GM12878 (cell line): ENCODE measurements at regions not wholly inside any gene's neighbourhood (a gene's known extent, or its start where the extent isn't known, plus 50 kb on each side); places are given as distances from the start of the nearest gene placed in this dataset.

Experiments
- CBFB ChIP-seq: IDR thresholded peaks from 2 replicates; pipeline ENCODE4 v1.6.1; 2016; ENCODE audit warnings: antibody characterized with exemption, low read depth
- CHD1 ChIP-seq: IDR thresholded peaks from 2 replicates; pipeline ENCODE4 v1.6.1; 2012; ENCODE audit warnings: low read depth, low read length, improper control_type of control experiment
- CHD2 ChIP-seq: IDR thresholded peaks from 2 replicates; pipeline ENCODE4 v1.6.1; 2011; ENCODE audit warnings: low read depth, low read length, improper control_type of control experiment, borderline replicate concordance
- ETV6 ChIP-seq, 2 experiments: fragments of 450-650 bp in 1 of 2; IDR thresholded peaks in 1 of 2; conservative IDR thresholded peaks in 1 of 2; 2 replicates each; pipeline ENCODE4 v1.6.1; 2014; ENCODE audit warnings: antibody characterized with exemption in 1 of 2, borderline replicate concordance in 1 of 2, low read depth in 1 of 2, mild to moderate bottlenecking in 1 of 2, moderate library complexity in 1 of 2
- EZH2 ChIP-seq: IDR thresholded peaks from 2 replicates; pipeline ENCODE4 v1.6.1; 2012; ENCODE audit warnings: low read depth, mild to moderate bottlenecking, control low read depth, inconsistent platforms, low read length, borderline replicate concordance; ENCODE audit not compliant: control insufficient read depth
- GABPA ChIP-seq: IDR thresholded peaks from 2 replicates; pipeline ENCODE4 v1.6.1; 2014; ENCODE audit warnings: antibody characterized with exemption, low read depth, mild to moderate bottlenecking, inconsistent platforms
- LARP7 ChIP-seq: fragments of 450-650 bp; IDR thresholded peaks from 2 replicates; pipeline ENCODE4 v1.6.1; 2017; ENCODE audit warnings: mild to moderate bottlenecking
- PML ChIP-seq: IDR thresholded peaks from 2 replicates; pipeline ENCODE4 v1.6.1; 2012; ENCODE audit warnings: low read length, inconsistent platforms
- POLR2AphosphoS2 ChIP-seq: IDR thresholded peaks from 2 replicates; pipeline ENCODE4 v1.6.1; 2011; ENCODE audit warnings: low read depth, mild to moderate bottlenecking, low read length, improper control_type of control experiment, moderate library complexity
- RAD21 ChIP-seq: IDR thresholded peaks from 2 replicates; pipeline ENCODE4 v1.6.1; 2011; ENCODE audit warnings: mild to moderate bottlenecking, low read depth, low read length, moderate library complexity; ENCODE audit not compliant: insufficient read depth
- YY1 ChIP-seq: IDR thresholded peaks from 2 replicates; pipeline ENCODE4 v1.6.1; 2011; ENCODE audit warnings: low read depth, mild to moderate bottlenecking, low read length
- TF ChIP-seq, protein P1 (sequence below): IDR thresholded peaks from 2 replicates; pipeline ENCODE4 v1.6.1; 2012; ENCODE audit warnings: mild to moderate bottlenecking, low read depth, low read length
- TF ChIP-seq, protein P2 (sequence below), 3 experiments: IDR thresholded peaks in 2 of 3; conservative IDR thresholded peaks in 1 of 3; 2 replicates each; pipeline ENCODE4 v1.5.1; 2011; ENCODE audit warnings: low read depth in 3 of 3, low read length in 3 of 3, mild to moderate bottlenecking in 3 of 3, control low read depth in 2 of 3, moderate library complexity in 2 of 3, inconsistent platforms in 1 of 3, mixed read lengths in 1 of 3; ENCODE audit not compliant: control insufficient read depth in 2 of 3, insufficient read depth in 1 of 3; ENCODE audit errors: extremely low read depth in 1 of 3
- TF ChIP-seq, protein P3 (sequence below): fragments of 450-650 bp; formaldehyde crosslinking; IDR thresholded peaks from 2 replicates; pipeline ENCODE4 v1.5.0; 2022; ENCODE audit warnings: mild to moderate bottlenecking, missing genetic modification characterization

DNA sequence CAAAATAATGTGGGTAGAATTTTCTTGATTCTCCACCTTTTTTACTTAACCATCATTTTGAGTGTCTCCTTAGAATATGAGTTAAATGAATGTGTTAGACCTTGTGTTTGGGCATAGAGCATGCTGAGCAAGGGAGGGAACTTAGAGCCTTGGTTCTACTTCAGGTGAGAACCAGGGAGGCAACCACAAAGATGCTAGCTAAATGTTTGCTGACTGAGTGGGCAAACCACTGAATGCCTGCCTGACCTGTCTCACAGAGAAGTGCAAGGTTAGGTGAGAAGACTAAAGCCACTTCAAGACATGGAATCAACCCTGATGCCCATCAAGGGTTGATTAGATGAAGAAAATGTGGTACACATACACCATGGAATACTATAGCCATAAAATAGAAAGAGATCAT, 242.6 kb upstream of the ZNF32 start:
- TF ChIP-seq, protein P1, sequence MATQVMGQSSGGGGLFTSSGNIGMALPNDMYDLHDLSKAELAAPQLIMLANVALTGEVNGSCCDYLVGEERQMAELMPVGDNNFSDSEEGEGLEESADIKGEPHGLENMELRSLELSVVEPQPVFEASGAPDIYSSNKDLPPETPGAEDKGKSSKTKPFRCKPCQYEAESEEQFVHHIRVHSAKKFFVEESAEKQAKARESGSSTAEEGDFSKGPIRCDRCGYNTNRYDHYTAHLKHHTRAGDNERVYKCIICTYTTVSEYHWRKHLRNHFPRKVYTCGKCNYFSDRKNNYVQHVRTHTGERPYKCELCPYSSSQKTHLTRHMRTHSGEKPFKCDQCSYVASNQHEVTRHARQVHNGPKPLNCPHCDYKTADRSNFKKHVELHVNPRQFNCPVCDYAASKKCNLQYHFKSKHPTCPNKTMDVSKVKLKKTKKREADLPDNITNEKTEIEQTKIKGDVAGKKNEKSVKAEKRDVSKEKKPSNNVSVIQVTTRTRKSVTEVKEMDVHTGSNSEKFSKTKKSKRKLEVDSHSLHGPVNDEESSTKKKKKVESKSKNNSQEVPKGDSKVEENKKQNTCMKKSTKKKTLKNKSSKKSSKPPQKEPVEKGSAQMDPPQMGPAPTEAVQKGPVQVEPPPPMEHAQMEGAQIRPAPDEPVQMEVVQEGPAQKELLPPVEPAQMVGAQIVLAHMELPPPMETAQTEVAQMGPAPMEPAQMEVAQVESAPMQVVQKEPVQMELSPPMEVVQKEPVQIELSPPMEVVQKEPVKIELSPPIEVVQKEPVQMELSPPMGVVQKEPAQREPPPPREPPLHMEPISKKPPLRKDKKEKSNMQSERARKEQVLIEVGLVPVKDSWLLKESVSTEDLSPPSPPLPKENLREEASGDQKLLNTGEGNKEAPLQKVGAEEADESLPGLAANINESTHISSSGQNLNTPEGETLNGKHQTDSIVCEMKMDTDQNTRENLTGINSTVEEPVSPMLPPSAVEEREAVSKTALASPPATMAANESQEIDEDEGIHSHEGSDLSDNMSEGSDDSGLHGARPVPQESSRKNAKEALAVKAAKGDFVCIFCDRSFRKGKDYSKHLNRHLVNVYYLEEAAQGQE: no peak
- TF ChIP-seq, protein P2, sequence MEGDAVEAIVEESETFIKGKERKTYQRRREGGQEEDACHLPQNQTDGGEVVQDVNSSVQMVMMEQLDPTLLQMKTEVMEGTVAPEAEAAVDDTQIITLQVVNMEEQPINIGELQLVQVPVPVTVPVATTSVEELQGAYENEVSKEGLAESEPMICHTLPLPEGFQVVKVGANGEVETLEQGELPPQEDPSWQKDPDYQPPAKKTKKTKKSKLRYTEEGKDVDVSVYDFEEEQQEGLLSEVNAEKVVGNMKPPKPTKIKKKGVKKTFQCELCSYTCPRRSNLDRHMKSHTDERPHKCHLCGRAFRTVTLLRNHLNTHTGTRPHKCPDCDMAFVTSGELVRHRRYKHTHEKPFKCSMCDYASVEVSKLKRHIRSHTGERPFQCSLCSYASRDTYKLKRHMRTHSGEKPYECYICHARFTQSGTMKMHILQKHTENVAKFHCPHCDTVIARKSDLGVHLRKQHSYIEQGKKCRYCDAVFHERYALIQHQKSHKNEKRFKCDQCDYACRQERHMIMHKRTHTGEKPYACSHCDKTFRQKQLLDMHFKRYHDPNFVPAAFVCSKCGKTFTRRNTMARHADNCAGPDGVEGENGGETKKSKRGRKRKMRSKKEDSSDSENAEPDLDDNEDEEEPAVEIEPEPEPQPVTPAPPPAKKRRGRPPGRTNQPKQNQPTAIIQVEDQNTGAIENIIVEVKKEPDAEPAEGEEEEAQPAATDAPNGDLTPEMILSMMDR (IDR thresholded peaks at IDR 0.05 in 2 of 3, conservative IDR thresholded peaks at IDR 0.05 in 1 of 3; ENCODE audit: control insufficient read depth in 2 of 3, extremely low read depth in 1 of 3, insufficient read depth in 1 of 3, low read depth in 3 of 3, low read length in 3 of 3): no peak
- TF ChIP-seq POLR2AphosphoS2 (no peak), YY1 (no peak), ETV6 (conservative IDR thresholded peaks at IDR 0.05 in 1 of 2, IDR thresholded peaks at IDR 0.05 in 1 of 2; ENCODE audit: borderline replicate concordance in 1 of 2, low read depth in 1 of 2) (no peak), GABPA (no peak), CHD2 (no peak), CHD1 (no peak), RAD21 (no peak), LARP7 (no peak), PML (no peak), EZH2 (no peak), CBFB (no peak)
- TF ChIP-seq, protein P3, sequence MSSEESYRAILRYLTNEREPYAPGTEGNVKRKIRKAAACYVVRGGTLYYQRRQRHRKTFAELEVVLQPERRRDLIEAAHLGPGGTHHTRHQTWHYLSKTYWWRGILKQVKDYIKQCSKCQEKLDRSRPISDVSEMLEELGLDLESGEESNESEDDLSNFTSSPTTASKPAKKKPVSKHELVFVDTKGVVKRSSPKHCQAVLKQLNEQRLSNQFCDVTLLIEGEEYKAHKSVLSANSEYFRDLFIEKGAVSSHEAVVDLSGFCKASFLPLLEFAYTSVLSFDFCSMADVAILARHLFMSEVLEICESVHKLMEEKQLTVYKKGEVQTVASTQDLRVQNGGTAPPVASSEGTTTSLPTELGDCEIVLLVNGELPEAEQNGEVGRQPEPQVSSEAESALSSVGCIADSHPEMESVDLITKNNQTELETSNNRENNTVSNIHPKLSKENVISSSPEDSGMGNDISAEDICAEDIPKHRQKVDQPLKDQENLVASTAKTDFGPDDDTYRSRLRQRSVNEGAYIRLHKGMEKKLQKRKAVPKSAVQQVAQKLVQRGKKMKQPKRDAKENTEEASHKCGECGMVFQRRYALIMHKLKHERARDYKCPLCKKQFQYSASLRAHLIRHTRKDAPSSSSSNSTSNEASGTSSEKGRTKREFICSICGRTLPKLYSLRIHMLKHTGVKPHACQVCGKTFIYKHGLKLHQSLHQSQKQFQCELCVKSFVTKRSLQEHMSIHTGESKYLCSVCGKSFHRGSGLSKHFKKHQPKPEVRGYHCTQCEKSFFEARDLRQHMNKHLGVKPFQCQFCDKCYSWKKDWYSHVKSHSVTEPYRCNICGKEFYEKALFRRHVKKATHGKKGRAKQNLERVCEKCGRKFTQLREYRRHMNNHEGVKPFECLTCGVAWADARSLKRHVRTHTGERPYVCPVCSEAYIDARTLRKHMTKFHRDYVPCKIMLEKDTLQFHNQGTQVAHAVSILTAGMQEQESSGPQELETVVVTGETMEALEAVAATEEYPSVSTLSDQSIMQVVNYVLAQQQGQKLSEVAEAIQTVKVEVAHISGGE (CRISPR knock-in tag): no peak
